Neural progenitor cell (in vitro differentiated cells): ENCODE measurements at regions not wholly inside any gene's neighbourhood (a gene's known extent, or its start where the extent isn't known, plus 50 kb on each side); places are given as distances from the start of the nearest gene placed in this dataset.

Experiments
- EZH2 ChIP-seq: fragments of 200-600 bp; sonication (generic); IDR thresholded peaks from 2 replicates; pipeline ENCODE4 v1.6.1; 2017; ENCODE audit warnings: antibody characterized with exemption, mild to moderate bottlenecking, moderate library complexity
- EZH2phosphoT487 ChIP-seq: fragments of 200-600 bp; sonication (generic); IDR thresholded peaks from 2 replicates; pipeline ENCODE4 v1.6.1; 2017; ENCODE audit warnings: antibody characterized with exemption
- TF ChIP-seq, protein P1 (sequence below): fragments of 200-600 bp; sonication (generic); IDR thresholded peaks from 2 replicates; pipeline ENCODE4 v1.5.1; 2017; ENCODE audit warnings: antibody characterized with exemption, mild to moderate bottlenecking

DNA sequence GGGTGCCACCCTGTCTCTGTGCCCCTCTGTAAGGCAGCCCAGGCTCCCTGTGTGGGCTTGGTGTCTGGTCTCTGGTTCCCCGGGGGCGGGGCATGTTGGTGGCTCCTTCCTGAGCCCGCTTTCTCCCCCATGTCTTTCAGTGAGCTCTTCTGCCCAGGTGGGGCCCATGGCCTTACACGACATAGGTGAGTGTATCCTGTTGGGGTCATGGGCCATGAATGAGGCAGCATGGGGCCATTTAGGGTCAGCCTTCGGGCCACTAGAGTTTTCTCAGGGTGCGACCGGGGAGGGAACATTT is 195.1 kb downstream of the UBE3A start:
- TF ChIP-seq, protein P1, sequence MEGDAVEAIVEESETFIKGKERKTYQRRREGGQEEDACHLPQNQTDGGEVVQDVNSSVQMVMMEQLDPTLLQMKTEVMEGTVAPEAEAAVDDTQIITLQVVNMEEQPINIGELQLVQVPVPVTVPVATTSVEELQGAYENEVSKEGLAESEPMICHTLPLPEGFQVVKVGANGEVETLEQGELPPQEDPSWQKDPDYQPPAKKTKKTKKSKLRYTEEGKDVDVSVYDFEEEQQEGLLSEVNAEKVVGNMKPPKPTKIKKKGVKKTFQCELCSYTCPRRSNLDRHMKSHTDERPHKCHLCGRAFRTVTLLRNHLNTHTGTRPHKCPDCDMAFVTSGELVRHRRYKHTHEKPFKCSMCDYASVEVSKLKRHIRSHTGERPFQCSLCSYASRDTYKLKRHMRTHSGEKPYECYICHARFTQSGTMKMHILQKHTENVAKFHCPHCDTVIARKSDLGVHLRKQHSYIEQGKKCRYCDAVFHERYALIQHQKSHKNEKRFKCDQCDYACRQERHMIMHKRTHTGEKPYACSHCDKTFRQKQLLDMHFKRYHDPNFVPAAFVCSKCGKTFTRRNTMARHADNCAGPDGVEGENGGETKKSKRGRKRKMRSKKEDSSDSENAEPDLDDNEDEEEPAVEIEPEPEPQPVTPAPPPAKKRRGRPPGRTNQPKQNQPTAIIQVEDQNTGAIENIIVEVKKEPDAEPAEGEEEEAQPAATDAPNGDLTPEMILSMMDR, result no peak
- no peak for TF ChIP-seq EZH2phosphoT487
- no peak for TF ChIP-seq EZH2
